K562 (cell line): ENCODE measurements at regions not wholly inside any gene's neighbourhood (a gene's known extent, or its start where the extent isn't known, plus 50 kb on each side); places are given as distances from the start of the nearest gene placed in this dataset.

Experiments
- ATAC-seq: fragments of 200-7000 bp; cut with Tn5 transposase; 3 replicates; pipeline ENCODE4 v1.9.1; 2020; ENCODE audit warnings: moderate library complexity
- BruUV-seq: library from RNA; stranded (reverse); fragments of 400-500 nt; replicated peaks from 2 replicates; lab custom pipeline; 2021; lab: Mats Ljungman, UMichigan
- CTCF ChIA-PET: fragments of 300-600 bp; formaldehyde crosslinking; extraction: SDS; loops from one replicate; lab custom pipeline; 2021; ENCODE audit warnings: low intra/inter-chr PET ratio; lab: Yijun Ruan, JAX
- POLR2A ChIA-PET: fragments of 300-600, 350-650 bp; sonication (Branson Sonifier 250); formaldehyde crosslinking; extraction: SDS; loops from one replicate; lab custom pipeline; 2021; ENCODE audit warnings: antibody characterized with exemption, inconsistent platforms; lab: Yijun Ruan, JAX
- DNase-seq, 4 experiments: peaks; one replicate each; pipeline versions ENCODE4 v3.0.0 to v3.0.0-alpha.2; 2011 to 2018; ENCODE audit warnings: low spot score in 3 of 4, mixed read lengths in 3 of 4; ENCODE audit errors: extremely low read depth in 1 of 4
- FAIRE-seq: peaks from 2 replicates; lab custom pipeline; 2011; peaks lifted over from hg19 to GRCh38; lab: Jason Lieb, UNC
- H2AFZ ChIP-seq: 2 replicates; pipeline ENCODE4 v1.6.0; 2011; ENCODE audit warnings: low read depth, low read length, control low read depth, inconsistent platforms
- H3K27ac ChIP-seq: fragments of 200-600 bp; 3 replicates; pipeline ENCODE4 v1.8.0; 2011; ENCODE audit warnings: low read depth, mild to moderate bottlenecking, control low read depth, inconsistent platforms, low read length, moderate library complexity, mixed read lengths; ENCODE audit errors: extremely low read depth
- H3K27me3 ChIP-seq, 2 experiments: fragments of 300-600 bp in 1 of 2; 2 replicates in 1 of 2; 3 replicates in 1 of 2; pipeline versions ENCODE4 v1.6.0 to v1.8.0; 2011; ENCODE audit warnings: inconsistent platforms in 2 of 2, low read length in 2 of 2, mild to moderate bottlenecking in 1 of 2, mixed read lengths in 1 of 2, moderate library complexity in 1 of 2; ENCODE audit not compliant: control insufficient read depth in 2 of 2, insufficient read depth in 2 of 2
- H3K36me3 ChIP-seq: fragments of 300-600 bp; 3 replicates; pipeline ENCODE4 v1.8.0; 2011; ENCODE audit warnings: mild to moderate bottlenecking, low read length, inconsistent platforms; ENCODE audit not compliant: control insufficient read depth, insufficient read depth
- H3K4me1 ChIP-seq, 2 experiments: fragments of 200-600 bp in 1 of 2; replicated peaks in 1 of 2; 2 replicates in 1 of 2; 3 replicates in 1 of 2; pipeline versions ENCODE4 v1.5.1 to v1.8.0; 2011; ENCODE audit warnings: inconsistent platforms in 2 of 2, low read length in 2 of 2, mild to moderate bottlenecking in 1 of 2, mixed read lengths in 1 of 2, moderate library complexity in 1 of 2; ENCODE audit not compliant: control insufficient read depth in 2 of 2, insufficient read depth in 2 of 2
- H3K4me2 ChIP-seq: 2 replicates; pipeline ENCODE4 v1.6.1; 2011; ENCODE audit warnings: low read length, control low read depth, inconsistent platforms, mixed read lengths; ENCODE audit not compliant: insufficient read depth
- H3K4me3 ChIP-seq: fragments of 200-600 bp; sonication (generic), shearing (Covaris generic); 2 replicates; pipeline ENCODE4 v1.5.1; 2016; ENCODE audit warnings: control low read depth, inconsistent platforms
- H3K79me2 ChIP-seq: fragments of 200-600 bp; 3 replicates; pipeline ENCODE4 v1.8.0; 2011; ENCODE audit warnings: low read length, inconsistent platforms; ENCODE audit not compliant: control insufficient read depth, insufficient read depth
- H3K9ac ChIP-seq, 2 experiments: 2 replicates each; pipeline versions ENCODE4 v1.6.0 to v1.6.1; 2011; ENCODE audit warnings: low read depth in 2 of 2, low read length in 2 of 2, control low read depth in 1 of 2, inconsistent platforms in 1 of 2, mild to moderate bottlenecking in 1 of 2, mixed read lengths in 1 of 2; ENCODE audit not compliant: insufficient read depth in 1 of 2
- H3K9me1 ChIP-seq: one replicate; pipeline ENCODE4 v1.6.0; 2011; ENCODE audit warnings: inconsistent platforms, mild to moderate bottlenecking, low read length, moderate library complexity; ENCODE audit not compliant: control insufficient read depth, insufficient read depth
- H3K9me3 ChIP-seq: replicated peaks from 2 replicates; pipeline ENCODE4 v1.5.1; 2011; ENCODE audit warnings: low read depth, low read length, inconsistent platforms; ENCODE audit not compliant: control insufficient read depth, insufficient read depth
- H4K20me1 ChIP-seq: replicated peaks from 2 replicates; pipeline ENCODE4 v1.6.1; 2011; ENCODE audit warnings: low read length, inconsistent platforms, mixed read lengths; ENCODE audit not compliant: control insufficient read depth, insufficient read depth
- CTCF ChIP-seq, 3 experiments: IDR thresholded peaks in 2 of 3; conservative IDR thresholded peaks in 1 of 3; 2 replicates each; pipeline ENCODE4 v1.5.1; 2011 to 2012; ENCODE audit warnings: low read length in 3 of 3, mild to moderate bottlenecking in 3 of 3, control low read depth in 2 of 3, improper control_type of control experiment in 1 of 3, inconsistent platforms in 1 of 3, low read depth in 1 of 3, mixed read lengths in 1 of 3, moderate library complexity in 1 of 3; ENCODE audit not compliant: insufficient read depth in 2 of 3
- EZH2 ChIP-seq: IDR thresholded peaks from 2 replicates; pipeline ENCODE4 v1.6.1; 2012; ENCODE audit warnings: low read depth, mild to moderate bottlenecking, inconsistent platforms, low read length, borderline replicate concordance
- NCOA2 ChIP-seq, 2 experiments: fragments of 450-650 bp; IDR thresholded peaks; 2 replicates each; pipeline ENCODE4 v1.6.1; 2018; ENCODE audit warnings: mild to moderate bottlenecking in 2 of 2, moderate library complexity in 1 of 2; ENCODE audit not compliant: partially characterized antibody in 2 of 2
- ZNF41 ChIP-seq: fragments of 250-450 bp; sonication (Bioruptor Pico); conservative IDR thresholded peaks from 2 replicates; pipeline ENCODE4 v1.4.0; 2020; ENCODE audit warnings: mild to moderate bottlenecking
- WGBS: fragments of 100-300 bp; shearing (Covaris generic); methylation state at CpG from one replicate; pipeline ENCODE4 v1.1.6; 2016; ENCODE audit warnings: low coverage, mixed read lengths; ENCODE audit not compliant: insufficient coverage; ENCODE audit errors: missing lambda C conversion rate; 5-methylcytosine and 5-hydroxymethylcytosine counted together
- in situ Hi-C: fragments of 300-500 bp; cut with MboI; formaldehyde crosslinking; loops from 4 replicates; pipeline ENCODE4 v1.15.0; 2018; ENCODE audit warnings: inconsistent platforms, mixed read lengths
- intact Hi-C: fragments of 100-400 bp; cut with micrococcal nuclease; formaldehyde crosslinking; loops from 2 replicates; pipeline ENCODE4 v1.14.2; 2022

- TF ChIP-seq EZH2 = 0 out of 2 replicates have a peak, but pooled peaks have one; percentile 48
- no peak for TF ChIP-seq NCOA2 (IDR thresholded peaks at IDR 0.05; ENCODE audit: partially characterized antibody in 2 of 2)
- BruUV-seq = no TSS peak
- Histone ChIP-seq H3K27ac (no peak overlapping the region), H3K36me3 (no peaks in the 10 kb centered on the region), H3K9ac (no peak overlapping the region), H3K4me2 (no peak overlapping the region), H4K20me1 (no peaks in the 10 kb centered on the region), H3K4me3 (no peak overlapping the region), H3K9me1 (no peaks in the 10 kb centered on the region), H3K27me3 (peaks cover 3 to 29% of the 10 kb centered on the region in 2 experiments; a peak in 4 of 5 replicates), H3K4me1 (no peaks in the 10 kb centered on the region), H3K9me3 (no peaks in the 10 kb centered on the region), H3K79me2 (no peaks in the 10 kb centered on the region), H2AFZ (no peak overlapping the region)
- intact Hi-C loops (no loop called here), in situ Hi-C loops (no loop called here)
- 0% methylated on average over 12 of the region's 13 CpGs for WGBS
- FAIRE-seq (no peak), DNase-seq (no peak), ATAC-seq (no peak)
- POLR2A ChIA-PET = no interaction called here
- CTCF ChIA-PET = no interaction called here
Measured at GRCh38 chr3:43923104-43923882, 232.6 kb downstream of the ABHD5 start.

GRCh38 chr3:43926055-43926454 lies 235.3 kb downstream of the ABHD5 start:
- Histone ChIP-seq H3K9me3 (no peaks in the 10 kb centered on the region), H3K4me3 (no peak overlapping the region), H3K9ac (no peak overlapping the region), H3K4me1 (no peaks in the 10 kb centered on the region), H3K4me2 (no peak overlapping the region), H3K9me1 (no peaks in the 10 kb centered on the region), H3K36me3 (no peaks in the 10 kb centered on the region), H2AFZ (no peak overlapping the region), H3K79me2 (no peaks in the 10 kb centered on the region), H4K20me1 (no peaks in the 10 kb centered on the region), H3K27me3 (peaks cover 4 to 30% of the 10 kb centered on the region in 2 experiments; a peak in 3 of 5 replicates), H3K27ac (no peak overlapping the region)
- in situ Hi-C loops (no loop called here), intact Hi-C loops (loop anchor here (5.0 kb wide), 1 partner anchor 154 kb away; no protein-coding TSS in a partner anchor)
- peak; percentile 69 for ATAC-seq
- peak in 2 of 4 experiments; percentile 9 to 25 for DNase-seq
- 0% methylated on average over 5 of the region's 5 CpGs for WGBS
- no peak for FAIRE-seq
- CTCF ChIA-PET = interaction anchor here (0.6 kb wide), 1 partner anchor 319 kb away, joined by 3 read pairs; no protein-coding TSS in a partner anchor
- no peak for TF ChIP-seq ZNF41 (CRISPR knock-in tag)
- peak; percentile 18 to 40 (median 30); a peak in 4 of 6 replicates for TF ChIP-seq CTCF (IDR thresholded peaks at IDR 0.05 in 2 of 3, conservative IDR thresholded peaks at IDR 0.05 in 1 of 3; ENCODE audit: insufficient read depth in 2 of 3, low read depth in 1 of 3, low read length in 3 of 3)
- POLR2A ChIA-PET = interaction anchor here (0.6 kb wide), 1 partner anchor 140 kb away, joined by 3 read pairs; no protein-coding TSS in a partner anchor
- BruUV-seq = no TSS peak
